Epithelial cell of esophagus (primary cell): ENCODE measurements at regions not wholly inside any gene's neighbourhood (a gene's known extent, or its start where the extent isn't known, plus 50 kb on each side); places are given as distances from the start of the nearest gene placed in this dataset.

Experiments
- DNase-seq: peaks from one replicate; pipeline ENCODE4 v3.0.0; 2010; ENCODE audit warnings: low read depth
- H3K4me3 ChIP-seq: 2 replicates; pipeline ENCODE4 v1.5.1; 2011; ENCODE audit warnings: mild to moderate bottlenecking, low read length, control low read depth
- CTCF ChIP-seq: IDR thresholded peaks from 2 replicates; pipeline ENCODE4 v1.5.1; 2011; ENCODE audit warnings: low read depth, mild to moderate bottlenecking, low read length, control low read depth, inconsistent platforms; ENCODE audit not compliant: insufficient read depth; ENCODE audit errors: missing control alignments

GRCh38 chr2:200150411-200151086 is 155.9 kb upstream of the SPATS2L start:
- TF ChIP-seq CTCF = no peak
- no peak overlapping the region for H3K4me3 ChIP-seq
- DNase-seq = no peak

GRCh38 chr2:200155652-200156051 is 150.8 kb upstream of the SPATS2L start:
- no peak for DNase-seq
- H3K4me3 ChIP-seq = no peak overlapping the region
- TF ChIP-seq CTCF = no peak

GRCh38 chr2:200156166-200156835 is 150.2 kb upstream of the SPATS2L start:
- peak overlapping the region; percentile 19 for H3K4me3 ChIP-seq
- no peak for TF ChIP-seq CTCF
- DNase-seq = peak; percentile 93

- TF ChIP-seq CTCF = no peak
- no peak overlapping the region for H3K4me3 ChIP-seq
- no peak for DNase-seq
These were observed 147.7 kb upstream of the SPATS2L start for GRCh38 chr2:200158647-200159356.

GRCh38 chr2:200159357-200159707 is 147.2 kb upstream of the SPATS2L start:
- TF ChIP-seq CTCF = no peak
- H3K4me3 ChIP-seq = no peak overlapping the region
- peak; percentile 34 for DNase-seq

- H3K4me3 ChIP-seq = no peak overlapping the region
- peak; percentile 38 for DNase-seq
- no peak for TF ChIP-seq CTCF
These were observed 146.4 kb upstream of the SPATS2L start for GRCh38 chr2:200159829-200160781.
